ENCODE measurements at regions not wholly inside any gene's neighbourhood (a gene's known extent, or its start where the extent isn't known, plus 50 kb on each side); places are given as distances from the start of the nearest gene placed in this dataset.
"Not testable (repeated sequence)": the region's sequence is repeated elsewhere in the genome, so short reads cannot be mapped to it uniquely, and the experiment has no call there.

DNA sequence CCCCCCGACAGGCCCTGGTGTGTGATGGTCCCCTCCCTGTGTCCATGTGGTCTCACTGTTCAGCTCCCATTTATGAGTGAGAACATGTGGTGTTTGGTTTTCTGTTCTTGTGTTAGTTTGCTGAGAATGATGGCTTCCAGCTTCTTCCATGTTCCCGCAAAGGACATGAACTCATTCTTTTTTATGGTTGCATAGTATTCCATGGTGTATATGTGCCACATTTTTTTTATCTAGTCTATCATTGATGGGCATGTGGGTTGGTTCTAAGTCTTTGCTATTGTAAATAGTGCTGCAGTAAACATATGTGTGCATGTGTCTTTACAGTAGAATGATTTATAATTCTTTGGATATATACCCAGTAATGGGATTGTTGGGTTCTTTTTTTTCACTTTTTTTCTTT is 117.9 kb downstream of the ARL4C start:
- in situ Hi-C loops (cut with HindIII; ENCODE audit: low sequenced_read_pairs); DNase-seq (ENCODE audit: low spot score): not testable (repeated sequence)

GRCh38 chr2:234378440-234378839 is 118.4 kb downstream of the ARL4C start:
- in situ Hi-C loops (cut with HindIII; ENCODE audit: low sequenced_read_pairs), result no loop called here
- no peak for DNase-seq (ENCODE audit: low spot score)

- DNase-seq (ENCODE audit: low spot score), result peak; percentile 27
- in situ Hi-C loops (cut with HindIII; ENCODE audit: low sequenced_read_pairs), result no loop called here
Observed at GRCh38 chr2:234377761-234378391, 119.0 kb downstream of the ARL4C start.

DNA sequence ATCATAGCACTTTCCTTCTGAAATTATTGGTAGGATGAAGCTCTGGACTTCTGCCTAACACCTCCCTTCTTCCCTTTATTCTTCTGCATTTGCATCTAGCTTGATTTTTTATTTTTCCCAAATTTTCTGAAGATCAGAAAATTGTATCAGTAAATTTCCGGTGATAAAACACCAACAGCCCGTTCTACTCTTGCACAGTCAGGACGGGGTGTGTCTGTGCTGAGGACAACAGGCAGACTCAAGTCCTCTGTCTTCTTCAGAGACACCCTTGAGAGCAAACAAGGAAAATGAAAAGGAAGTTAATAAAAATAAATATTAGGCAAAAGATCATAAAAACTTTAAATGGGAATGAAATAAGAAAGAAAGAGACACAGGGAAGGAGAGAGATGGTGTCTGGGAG is 120.7 kb downstream of the ARL4C start:
- in situ Hi-C loops (cut with HindIII; ENCODE audit: low sequenced_read_pairs), result no loop called here
- DNase-seq (ENCODE audit: low spot score), result no peak

- DNase-seq (ENCODE audit: low spot score), result peak; percentile 55
- in situ Hi-C loops (cut with HindIII; ENCODE audit: low sequenced_read_pairs), result no loop called here
Observed at GRCh38 chr2:234375176-234375880, 121.6 kb downstream of the ARL4C start.

GRCh38 chr2:234374736-234375135 is 122.1 kb downstream of the ARL4C start:
- no peak for DNase-seq (ENCODE audit: low spot score)
- in situ Hi-C loops (cut with HindIII; ENCODE audit: low sequenced_read_pairs), result loop anchor here (5.0 kb wide), 1 partner anchor 73 kb away; no protein-coding TSS in a partner anchor

DNA sequence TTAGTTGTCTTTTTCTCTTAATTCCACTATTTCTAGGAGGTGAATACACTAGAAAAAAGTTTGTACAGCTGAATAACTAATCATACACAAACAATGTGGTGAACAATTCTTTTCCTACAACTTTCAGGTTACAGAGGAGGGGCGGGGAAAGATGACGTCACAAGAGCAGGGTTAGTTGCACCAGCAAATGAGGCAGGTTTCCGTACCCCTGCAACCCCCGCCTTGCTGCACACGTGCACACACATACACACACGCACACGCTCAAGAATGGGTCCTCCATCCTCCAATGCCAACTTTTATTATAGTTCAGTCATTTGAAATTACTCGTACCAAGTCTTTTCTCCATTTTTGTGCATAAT is 122.8 kb downstream of the ARL4C start:
- no peak for DNase-seq (ENCODE audit: low spot score)
- in situ Hi-C loops (cut with HindIII; ENCODE audit: low sequenced_read_pairs), result loop anchor here (5.0 kb wide), 1 partner anchor 73 kb away; no protein-coding TSS in a partner anchor

- in situ Hi-C loops (cut with HindIII; ENCODE audit: low sequenced_read_pairs), result loop anchor here (5.0 kb wide), 1 partner anchor 74 kb away; no protein-coding TSS in a partner anchor
- no peak for DNase-seq (ENCODE audit: low spot score)
Observed at GRCh38 chr2:234373481-234374149, 123.3 kb downstream of the ARL4C start.

DNA sequence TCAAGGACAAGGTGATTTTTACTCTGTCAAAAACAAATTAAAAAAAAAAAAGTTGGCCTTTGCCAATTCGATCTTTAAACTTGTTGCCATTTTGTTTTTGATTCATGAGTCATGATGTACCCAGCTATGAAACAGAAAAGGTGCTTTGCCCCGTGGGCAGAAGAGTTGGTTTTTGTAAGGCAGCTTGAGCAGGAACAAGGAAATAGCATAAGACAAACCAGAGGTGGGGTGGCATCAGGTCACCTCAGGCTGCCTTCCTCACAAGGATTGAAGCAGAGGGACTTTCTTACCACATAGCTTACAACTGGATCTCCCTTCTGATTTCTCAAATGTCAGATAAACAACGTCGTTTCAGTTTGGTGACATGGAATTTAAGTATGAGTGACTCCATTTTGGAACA is 123.8 kb downstream of the ARL4C start:
- DNase-seq (ENCODE audit: low spot score), result no peak
- in situ Hi-C loops (cut with HindIII; ENCODE audit: low sequenced_read_pairs), result loop anchor here (5.0 kb wide), 1 partner anchor 74 kb away; no protein-coding TSS in a partner anchor

- no peak for DNase-seq (ENCODE audit: low spot score)
- in situ Hi-C loops (cut with HindIII; ENCODE audit: low sequenced_read_pairs), result loop anchor here (5.0 kb wide), 1 partner anchor 75 kb away; no protein-coding TSS in a partner anchor
Observed at GRCh38 chr2:234372506-234372905, 124.4 kb downstream of the ARL4C start.

DNA sequence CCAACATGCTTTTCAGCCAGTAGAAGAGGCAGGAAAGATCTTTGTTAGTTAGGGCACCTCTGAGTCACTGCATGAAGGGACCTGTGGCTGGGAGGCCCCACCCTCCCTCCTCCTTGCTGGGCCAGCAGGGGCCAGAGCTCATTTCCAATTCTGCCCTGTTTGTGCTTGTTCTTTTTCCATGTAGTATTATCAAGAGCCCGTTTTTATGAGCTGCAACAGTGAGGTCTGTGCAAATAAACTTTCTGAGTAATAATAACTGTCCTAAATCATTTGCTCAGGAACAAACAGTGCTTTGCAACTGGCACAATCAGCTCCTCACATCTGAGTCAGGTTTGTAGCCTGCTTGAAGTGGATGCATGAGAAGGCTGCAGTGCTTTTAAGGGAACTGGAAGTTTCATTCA is 128.0 kb downstream of the ARL4C start:
- in situ Hi-C loops (cut with HindIII; ENCODE audit: low sequenced_read_pairs), result no loop called here
- DNase-seq (ENCODE audit: low spot score), result no peak

- DNase-seq (ENCODE audit: low spot score), result no peak
- in situ Hi-C loops (cut with HindIII; ENCODE audit: low sequenced_read_pairs), result no loop called here
Observed at GRCh38 chr2:234366891-234367290, 130.0 kb downstream of the ARL4C start.

GRCh38 chr2:234364661-234365060 is 132.2 kb downstream of the ARL4C start:
- DNase-seq (ENCODE audit: low spot score), result no peak
- in situ Hi-C loops (cut with HindIII; ENCODE audit: low sequenced_read_pairs), result no loop called here

GRCh38 chr2:234363647-234364294 is 133.1 kb downstream of the ARL4C start:
- in situ Hi-C loops (cut with HindIII; ENCODE audit: low sequenced_read_pairs), result no loop called here
- DNase-seq (ENCODE audit: low spot score), result no peak

DNA sequence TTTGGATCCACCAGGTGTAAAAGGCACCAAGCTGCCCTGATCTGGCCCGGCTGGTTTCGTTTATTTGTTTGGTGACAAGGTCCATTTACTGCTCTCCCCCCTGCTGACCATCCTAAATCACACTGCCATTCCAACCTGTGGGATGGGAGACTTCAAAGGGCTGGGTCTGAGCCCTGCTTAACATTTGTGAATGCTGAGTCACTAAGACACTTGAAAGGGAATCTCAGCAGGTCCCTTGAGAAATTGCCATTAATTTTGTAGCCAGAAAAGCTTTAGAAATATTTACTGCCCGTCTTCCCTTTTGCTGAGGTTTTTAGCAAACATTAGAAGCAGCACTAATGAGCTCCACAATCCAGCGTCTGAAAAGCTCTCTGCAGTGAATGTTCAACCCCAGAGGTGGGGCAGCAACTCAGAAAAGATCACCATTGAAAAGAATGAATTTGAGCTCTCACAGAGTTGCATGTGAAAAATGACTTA is 133.8 kb downstream of the ARL4C start:
- in situ Hi-C loops (cut with HindIII; ENCODE audit: low sequenced_read_pairs), result no loop called here
- peak; percentile 45 for DNase-seq (ENCODE audit: low spot score)

- DNase-seq (ENCODE audit: low spot score); in situ Hi-C loops (cut with HindIII; ENCODE audit: low sequenced_read_pairs): not testable (repeated sequence)
Observed at GRCh38 chr2:234360313-234360975, 136.4 kb downstream of the ARL4C start.

- no peak for DNase-seq (ENCODE audit: low spot score)
- in situ Hi-C loops (cut with HindIII; ENCODE audit: low sequenced_read_pairs), result no loop called here
Observed at GRCh38 chr2:234357666-234358065, 139.2 kb downstream of the ARL4C start.

DNA sequence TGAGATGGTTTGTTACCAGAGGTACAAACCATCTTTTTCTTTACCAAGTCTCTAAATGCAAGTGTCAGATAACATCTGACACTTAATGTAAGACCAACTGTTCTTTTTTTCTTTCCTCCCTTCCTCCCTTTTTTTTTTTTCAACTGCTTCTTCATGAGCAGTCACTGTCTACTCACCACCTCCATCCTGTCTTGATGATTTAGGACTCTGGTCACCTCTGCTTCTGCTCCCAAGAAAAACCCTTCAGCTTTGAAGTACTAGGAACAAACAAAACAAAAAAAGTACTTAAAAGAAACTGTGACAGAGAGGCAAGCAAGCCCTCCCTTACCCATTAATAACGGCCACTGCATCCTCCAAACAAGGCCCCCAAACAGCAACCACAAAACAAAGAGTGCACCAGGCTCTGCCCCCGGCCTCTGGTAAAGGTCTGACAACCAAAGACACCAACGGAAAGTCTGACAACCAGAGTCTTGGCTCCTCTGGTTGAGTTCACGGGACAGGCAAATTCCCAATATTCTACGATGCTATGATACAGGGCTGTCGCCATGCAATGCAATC is 141.0 kb downstream of the ARL4C start:
- in situ Hi-C loops (cut with HindIII; ENCODE audit: low sequenced_read_pairs), result no loop called here
- DNase-seq (ENCODE audit: low spot score), result no peak
